ENCODE measurements at regions not wholly inside any gene's neighbourhood (a gene's known extent, or its start where the extent isn't known, plus 50 kb on each side); places are given as distances from the start of the nearest gene placed in this dataset.

DNA sequence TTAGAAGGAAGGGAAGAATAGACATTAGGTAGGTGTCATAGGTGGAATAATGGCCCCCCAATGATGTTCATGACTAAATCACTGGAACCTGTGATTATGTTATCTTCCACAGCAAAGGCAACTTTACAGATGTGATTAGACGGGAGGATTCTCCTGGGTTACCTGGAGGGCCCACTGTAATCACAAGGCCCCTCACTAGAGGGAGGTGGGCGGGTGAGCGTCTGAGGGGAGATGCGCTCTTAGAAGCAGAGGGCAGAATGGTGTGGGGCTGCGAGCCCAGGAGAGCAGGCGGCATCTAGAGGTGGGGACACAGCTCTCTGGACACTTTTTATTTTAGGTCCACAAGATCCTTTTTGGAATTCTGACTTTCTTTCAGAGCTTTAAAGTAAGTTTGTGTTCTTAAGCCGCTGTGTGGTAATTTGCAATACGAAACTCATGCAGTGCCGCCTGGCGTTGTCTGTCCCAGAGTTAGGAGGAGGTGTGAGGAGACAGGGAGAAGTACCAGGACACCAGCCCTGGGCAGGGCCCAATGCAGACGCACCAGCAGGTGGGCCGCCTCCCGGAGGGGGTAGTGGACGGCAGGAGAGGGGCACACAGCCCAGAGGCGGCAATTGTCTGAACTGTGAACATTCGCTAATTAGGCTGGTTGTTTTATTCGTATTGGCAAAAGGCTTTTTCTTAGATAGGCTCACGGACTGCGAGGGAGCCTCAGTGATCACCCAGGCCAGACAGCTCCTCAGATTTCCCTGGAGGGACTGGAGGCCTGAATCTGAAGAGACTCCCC is 51.1 kb upstream of the FANCC start:
- TF ChIP-seq POLR2A (IDR thresholded peaks at IDR 0.05; ENCODE audit: low read depth, low read length): no peak
- TF ChIP-seq, protein P1, sequence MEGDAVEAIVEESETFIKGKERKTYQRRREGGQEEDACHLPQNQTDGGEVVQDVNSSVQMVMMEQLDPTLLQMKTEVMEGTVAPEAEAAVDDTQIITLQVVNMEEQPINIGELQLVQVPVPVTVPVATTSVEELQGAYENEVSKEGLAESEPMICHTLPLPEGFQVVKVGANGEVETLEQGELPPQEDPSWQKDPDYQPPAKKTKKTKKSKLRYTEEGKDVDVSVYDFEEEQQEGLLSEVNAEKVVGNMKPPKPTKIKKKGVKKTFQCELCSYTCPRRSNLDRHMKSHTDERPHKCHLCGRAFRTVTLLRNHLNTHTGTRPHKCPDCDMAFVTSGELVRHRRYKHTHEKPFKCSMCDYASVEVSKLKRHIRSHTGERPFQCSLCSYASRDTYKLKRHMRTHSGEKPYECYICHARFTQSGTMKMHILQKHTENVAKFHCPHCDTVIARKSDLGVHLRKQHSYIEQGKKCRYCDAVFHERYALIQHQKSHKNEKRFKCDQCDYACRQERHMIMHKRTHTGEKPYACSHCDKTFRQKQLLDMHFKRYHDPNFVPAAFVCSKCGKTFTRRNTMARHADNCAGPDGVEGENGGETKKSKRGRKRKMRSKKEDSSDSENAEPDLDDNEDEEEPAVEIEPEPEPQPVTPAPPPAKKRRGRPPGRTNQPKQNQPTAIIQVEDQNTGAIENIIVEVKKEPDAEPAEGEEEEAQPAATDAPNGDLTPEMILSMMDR (conservative IDR thresholded peaks at IDR 0.05; ENCODE audit: low read depth, low read length): no peak
- no peak for TF ChIP-seq SMC3 (IDR thresholded peaks at IDR 0.05; ENCODE audit: low read depth, low read length)
- TF ChIP-seq, protein P2, sequence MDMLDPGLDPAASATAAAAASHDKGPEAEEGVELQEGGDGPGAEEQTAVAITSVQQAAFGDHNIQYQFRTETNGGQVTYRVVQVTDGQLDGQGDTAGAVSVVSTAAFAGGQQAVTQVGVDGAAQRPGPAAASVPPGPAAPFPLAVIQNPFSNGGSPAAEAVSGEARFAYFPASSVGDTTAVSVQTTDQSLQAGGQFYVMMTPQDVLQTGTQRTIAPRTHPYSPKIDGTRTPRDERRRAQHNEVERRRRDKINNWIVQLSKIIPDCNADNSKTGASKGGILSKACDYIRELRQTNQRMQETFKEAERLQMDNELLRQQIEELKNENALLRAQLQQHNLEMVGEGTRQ (IDR thresholded peaks at IDR 0.05; ENCODE audit: low read depth, low read length): no peak
- no peak for TF ChIP-seq RAD21 (IDR thresholded peaks at IDR 0.05; ENCODE audit: low read length)
- TF ChIP-seq NFE2L2 (IDR thresholded peaks at IDR 0.05; ENCODE audit: low read depth, low read length): no peak
- no peak for TF ChIP-seq RCOR1 (IDR thresholded peaks at IDR 0.05; ENCODE audit: insufficient replicate concordance, low read length)
